NCI-H2029 treated with DMSO at 0.1 percent for 48 hours (cell line): ENCODE measurements at regions not wholly inside any gene's neighbourhood (a gene's known extent, or its start where the extent isn't known, plus 50 kb on each side); places are given as distances from the start of the nearest gene placed in this dataset.

Source experiments
- DNase-seq: peaks from one replicate; lab custom pipeline; 2025; lab: John Stamatoyannopoulos, UW

- DNase-seq: no peak
Measured at GRCh38 chr14:98835051-98835824, 436.8 kb downstream of the BCL11B start.

DNA sequence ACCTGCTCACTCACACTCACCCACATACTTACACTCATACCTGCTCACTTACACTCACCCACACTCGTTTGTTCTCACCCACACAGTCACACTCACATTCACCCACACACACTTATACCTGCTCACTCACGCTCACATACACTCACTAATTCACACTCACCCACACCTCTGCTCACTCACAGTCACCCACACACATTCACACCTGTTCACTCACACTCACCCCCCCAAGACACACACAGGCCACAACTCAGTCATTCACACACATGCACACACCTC lies 436.2 kb downstream of the BCL11B start:
- DNase-seq: no peak

DNA sequence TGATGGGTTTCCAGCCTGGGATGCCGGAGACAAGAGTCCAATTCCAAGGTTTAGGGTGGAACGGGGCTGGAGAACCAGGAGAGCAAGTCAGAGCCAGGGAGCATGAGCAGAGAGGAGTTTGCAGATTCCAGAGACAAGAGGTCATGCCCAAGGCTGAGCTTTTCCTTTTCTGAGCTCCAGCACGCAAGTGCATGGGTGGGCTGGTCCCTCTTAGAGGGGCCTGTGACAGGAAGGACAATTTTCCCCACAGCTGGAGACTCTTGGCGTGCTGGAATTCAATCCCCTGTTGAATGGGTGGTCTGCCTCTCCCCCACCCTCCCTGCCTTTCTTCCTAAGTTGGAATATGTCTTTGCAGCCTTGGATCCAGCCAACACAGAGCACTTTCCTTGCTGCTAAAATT lies 431.9 kb downstream of the BCL11B start:
- DNase-seq: no peak

DNA sequence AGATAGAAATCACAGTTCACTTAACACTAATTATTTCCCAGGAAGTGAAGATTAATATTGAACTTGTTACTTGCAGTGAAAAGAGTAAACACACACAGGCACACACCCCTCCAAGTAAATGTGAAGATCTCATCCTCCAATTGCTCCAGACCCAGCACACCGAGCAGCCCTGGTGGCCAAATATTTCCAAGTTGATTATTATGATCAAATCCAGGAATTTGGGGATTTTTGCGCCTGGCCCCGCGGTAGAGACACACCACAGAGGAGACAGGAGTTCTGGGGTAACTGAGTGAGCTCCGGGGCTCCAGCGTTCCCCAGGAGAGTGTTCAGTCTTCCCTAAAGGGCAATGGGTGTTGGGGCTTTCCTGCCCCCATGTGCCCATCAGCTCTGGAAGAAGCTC lies 431.5 kb downstream of the BCL11B start:
- no peak for DNase-seq

GRCh38 chr14:98844456-98844855 lies 427.5 kb downstream of the BCL11B start:
- DNase-seq: no peak

- no peak for DNase-seq
Measured at GRCh38 chr14:98847521-98848468, 424.2 kb downstream of the BCL11B start.

- DNase-seq: no peak
Measured at GRCh38 chr14:98853063-98853729, 418.8 kb downstream of the BCL11B start.

GRCh38 chr14:98855926-98856715 lies 415.9 kb downstream of the BCL11B start:
- no peak for DNase-seq

- no peak for DNase-seq
Measured at GRCh38 chr14:98858158-98858557, 413.8 kb downstream of the BCL11B start.

GRCh38 chr14:98858561-98858960 lies 413.4 kb downstream of the BCL11B start:
- no peak for DNase-seq

DNA sequence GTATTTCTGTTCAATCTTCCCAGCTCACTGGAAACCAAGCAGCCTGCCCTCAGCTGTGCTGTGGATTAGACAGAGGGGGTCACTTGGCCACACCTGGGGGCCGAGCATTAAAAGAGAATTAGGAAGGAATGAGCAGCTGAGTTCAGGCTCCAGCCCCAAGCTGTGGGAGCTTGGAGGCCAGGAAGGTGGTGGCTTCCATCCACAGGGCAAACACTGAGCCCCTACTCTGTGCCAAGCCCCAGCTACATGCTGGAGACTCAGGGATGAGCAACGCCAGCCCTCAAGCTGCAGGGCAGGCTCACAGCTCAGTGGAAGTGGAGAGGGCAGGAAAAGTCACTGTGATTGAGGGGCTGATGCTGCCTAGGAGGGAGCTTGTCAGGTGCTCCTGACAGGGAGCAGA lies 412.7 kb downstream of the BCL11B start:
- no peak for DNase-seq

DNA sequence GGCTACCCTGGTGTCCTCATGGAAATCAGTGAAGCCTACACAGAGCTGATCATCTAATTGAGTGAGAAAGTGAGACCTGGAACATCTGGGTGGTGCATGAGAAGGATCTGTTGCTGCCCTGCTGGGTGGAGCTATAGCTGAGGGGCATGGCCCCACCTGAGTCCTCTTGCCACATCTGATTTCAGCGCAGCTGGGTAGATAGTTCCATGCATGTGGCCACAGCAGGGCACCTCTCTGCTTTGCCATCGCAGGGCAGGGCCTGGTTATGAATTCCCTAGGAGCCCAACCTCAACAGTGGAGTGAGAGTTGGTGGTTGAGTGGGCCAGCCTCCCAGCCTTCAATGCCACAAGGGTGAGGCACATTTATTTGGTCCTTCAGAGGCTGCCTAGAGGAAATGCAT lies 407.8 kb downstream of the BCL11B start:
- DNase-seq: no peak

- no peak for DNase-seq
Measured at GRCh38 chr14:98867146-98867545, 404.9 kb downstream of the BCL11B start.

GRCh38 chr14:98867726-98868125 lies 404.3 kb downstream of the BCL11B start:
- no peak for DNase-seq

DNA sequence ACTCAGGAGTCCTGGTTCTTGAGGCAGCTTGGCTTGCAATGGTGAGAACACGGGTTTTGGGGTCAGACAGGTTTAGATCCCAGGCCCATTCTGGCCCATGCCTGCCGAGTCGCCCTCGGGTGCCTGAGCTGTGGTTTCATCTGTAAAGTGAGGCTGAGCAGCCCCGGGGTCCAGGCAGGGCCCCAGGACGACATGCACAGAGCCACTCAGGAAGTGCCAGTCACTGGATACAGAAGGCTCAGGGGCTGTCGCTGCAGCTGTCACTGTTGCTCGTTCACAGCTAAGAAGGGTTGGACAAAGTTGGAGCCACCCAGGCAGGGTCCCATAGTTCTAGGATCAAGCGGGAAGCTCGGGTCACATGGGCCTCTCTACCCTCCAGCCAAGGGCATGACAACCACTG lies 403.1 kb downstream of the BCL11B start:
- no peak for DNase-seq

GRCh38 chr14:98871796-98872195 lies 400.2 kb downstream of the BCL11B start:
- no peak for DNase-seq

DNA sequence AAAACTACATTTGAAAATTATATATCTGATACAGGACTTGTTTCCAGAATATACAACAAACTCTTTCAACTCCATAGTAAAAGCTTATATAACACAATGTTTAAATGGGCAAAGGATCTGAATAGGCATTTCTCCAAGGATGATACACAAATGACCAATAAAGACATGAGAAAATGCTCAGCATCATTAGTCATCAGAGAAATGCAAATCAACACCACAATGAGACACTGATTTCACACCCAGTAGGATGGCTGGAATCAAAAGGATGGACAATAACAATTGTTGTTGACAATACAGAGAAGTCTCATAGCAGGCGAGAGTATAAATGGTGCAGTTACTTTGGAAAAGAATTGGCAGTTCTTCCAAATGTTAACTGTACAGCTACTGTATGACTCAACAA lies 394.9 kb downstream of the BCL11B start:
- DNase-seq: no peak

- DNase-seq: no peak
Measured at GRCh38 chr14:98878282-98878681, 393.7 kb downstream of the BCL11B start.

DNA sequence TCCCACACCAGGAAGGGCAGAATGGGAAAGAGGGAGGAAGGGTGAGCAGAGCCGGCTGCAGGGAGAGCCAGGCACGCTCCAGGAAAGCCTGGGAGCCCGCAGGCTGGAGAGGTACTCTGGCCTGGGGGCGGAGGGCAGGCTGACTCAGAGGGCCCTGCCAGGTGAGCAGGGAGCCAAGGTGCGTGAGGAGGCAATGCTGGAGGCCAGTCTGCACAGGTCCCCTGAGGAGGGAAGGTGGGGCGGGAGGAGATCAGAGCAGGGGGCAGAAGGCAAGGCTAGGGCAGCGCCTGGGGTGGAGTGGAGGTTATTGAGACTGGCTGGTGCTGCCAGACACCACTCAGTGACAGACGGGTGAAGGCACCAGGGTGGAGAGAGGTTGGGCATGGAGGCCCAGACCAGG lies 385.0 kb downstream of the BCL11B start:
- DNase-seq: no peak

- no peak for DNase-seq
Measured at GRCh38 chr14:98888281-98888680, 383.7 kb downstream of the BCL11B start.

DNA sequence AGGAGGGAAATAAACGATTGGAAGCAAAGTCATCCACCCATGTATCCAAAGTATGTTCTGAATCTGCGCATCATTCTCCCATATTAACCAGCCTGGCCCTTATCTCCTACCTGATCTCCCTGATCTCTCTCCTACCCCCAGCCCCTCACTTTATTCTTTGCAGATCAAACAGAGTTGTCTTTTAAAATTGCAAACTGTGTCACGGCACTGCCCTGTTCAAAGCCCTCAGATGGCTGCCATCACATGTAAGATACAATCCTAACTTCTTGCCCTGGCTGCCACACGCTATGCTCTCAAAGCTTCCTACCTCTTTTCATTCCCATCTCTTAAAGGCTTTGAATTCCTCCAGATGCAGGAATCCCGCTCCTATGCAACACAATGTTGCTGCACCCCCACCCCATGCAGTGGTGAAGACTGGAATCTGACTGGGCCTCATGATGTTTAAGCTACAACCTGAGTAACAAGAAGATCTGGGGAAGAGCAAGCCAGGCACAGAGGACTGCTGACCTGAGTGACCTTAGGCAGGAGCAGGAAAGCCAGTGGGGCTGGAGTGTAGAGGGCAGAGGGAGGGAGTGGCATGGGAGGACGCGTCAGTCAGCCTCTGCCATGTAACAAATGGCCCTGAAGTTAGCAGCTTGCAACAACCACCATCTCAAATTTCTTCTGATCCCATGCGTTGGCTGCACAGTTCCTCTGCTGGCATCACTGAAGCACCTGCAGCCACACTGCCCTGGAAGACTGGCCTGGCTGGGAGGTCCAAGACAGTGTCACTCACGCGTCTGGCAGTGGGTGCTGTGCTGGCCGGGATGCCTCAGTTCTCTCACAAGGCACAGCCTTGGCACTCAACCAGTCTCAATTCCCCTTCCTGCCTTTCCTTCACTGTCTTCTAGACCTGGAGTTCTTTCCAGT lies 382.8 kb downstream of the BCL11B start:
- DNase-seq: no peak
